Lung (tissue), 11 donors: ENCODE measurements at regions not wholly inside any gene's neighbourhood (a gene's known extent, or its start where the extent isn't known, plus 50 kb on each side); places are given as distances from the start of the nearest gene placed in this dataset.

Experiments used
- ATAC-seq: fragments of 200-7000 bp; cut with Tn5 transposase; one replicate; pipeline ENCODE4 v1.9.1; 2020; ENCODE audit warnings: moderate number of reproducible peaks; ENCODE audit not compliant: insufficient read depth, low FRiP score
- DNase-seq, 3 donors: peaks; one replicate each; pipeline ENCODE4 v3.0.0-alpha.2; 2013 to 2017
- H3K27ac ChIP-seq, 2 donors: one replicate each; pipeline ENCODE4 v1.5.1; 2013; ENCODE audit warnings: mild to moderate bottlenecking in 2 of 2, moderate library complexity in 2 of 2, control low read depth in 1 of 2, inconsistent platforms in 1 of 2, low read depth in 1 of 2, low read length in 1 of 2
- H3K27me3 ChIP-seq, 3 donors: one replicate each; pipeline ENCODE4 v1.5.1; 2013; ENCODE audit warnings: low read length in 2 of 3; ENCODE audit not compliant: control insufficient read depth in 3 of 3, insufficient read depth in 3 of 3
- H3K36me3 ChIP-seq, 4 donors: one replicate each; pipeline ENCODE4 v1.5.1; 2013; ENCODE audit warnings: low read length in 4 of 4, mild to moderate bottlenecking in 1 of 4, moderate library complexity in 1 of 4; ENCODE audit not compliant: control insufficient read depth in 4 of 4, insufficient read depth in 4 of 4
- H3K4me1 ChIP-seq, 5 donors: one replicate each; pipeline ENCODE4 v1.5.1; 2013; ENCODE audit warnings: low read length in 5 of 5, mild to moderate bottlenecking in 2 of 5, moderate library complexity in 1 of 5; ENCODE audit not compliant: control insufficient read depth in 5 of 5, insufficient read depth in 5 of 5
- H3K4me3 ChIP-seq: one replicate; pipeline ENCODE4 v1.5.1; 2013; ENCODE audit warnings: mild to moderate bottlenecking, control low read depth, moderate library complexity
- H3K9ac ChIP-seq, 2 donors: one replicate each; pipeline ENCODE4 v1.5.1; 2013; ENCODE audit warnings: low read length in 2 of 2, control low read depth in 1 of 2; ENCODE audit not compliant: insufficient read depth in 1 of 2
- H3K9me3 ChIP-seq, 4 donors: one replicate each; pipeline ENCODE4 v1.5.1; 2013; ENCODE audit warnings: low read length in 3 of 4, mild to moderate bottlenecking in 1 of 4, moderate library complexity in 1 of 4; ENCODE audit not compliant: control insufficient read depth in 4 of 4, insufficient read depth in 3 of 4
- CTCF ChIP-seq: IDR thresholded peaks from 2 replicates; pipeline ENCODE4 v1.5.1; 2012; ENCODE audit warnings: mild to moderate bottlenecking; ENCODE audit errors: control extremely low read depth, extremely low read depth
- WGBS, 2 donors: extraction: QIAGEN DNeasy Blood & Tissue Kit; methylation state at CpG; one replicate each; pipeline ENCODE4 v1.1.7; 2013; 5-methylcytosine and 5-hydroxymethylcytosine counted together
- donor health status: control.
- donor health status: control.
- donor health status: Bipolar disorder and iron deficiency.
- donor health status: healthy.
- donor health status: DM: yes; HTN: yes; CAD: no.

- TF ChIP-seq CTCF = no peak
- ATAC-seq (no peak), DNase-seq (no peak)
- no peaks in the 10 kb centered on the region for H3K4me1 ChIP-seq
- H3K36me3 ChIP-seq = no peaks in the 10 kb centered on the region
- no peak overlapping the region for H3K4me3 ChIP-seq
- no peaks in the 10 kb centered on the region for H3K9me3 ChIP-seq
- 94 to 97% methylated on average over 3 of the region's 3 CpGs for WGBS, 2 donors
- no peaks in the 10 kb centered on the region for H3K27me3 ChIP-seq
- no peak overlapping the region for H3K9ac ChIP-seq
- H3K27ac ChIP-seq = no peak overlapping the region
Measured at GRCh38 chr3:25273582-25274171, 154.4 kb upstream of the RARB start.

GRCh38 chr3:25277503-25277902, 150.6 kb upstream of the RARB start:
- H3K9me3 ChIP-seq = no peaks in the 10 kb centered on the region
- no peak for TF ChIP-seq CTCF
- no peaks in the 10 kb centered on the region for H3K36me3 ChIP-seq

GRCh38 chr3:25281041-25281731, 146.9 kb upstream of the RARB start:
- Histone ChIP-seq H3K9me3 (no peaks in the 10 kb centered on the region), H3K9ac (no peak overlapping the region), H3K4me1 (no peaks in the 10 kb centered on the region), H3K27me3 (no peaks in the 10 kb centered on the region), H3K36me3 (no peaks in the 10 kb centered on the region), H3K27ac (no peak overlapping the region), H3K4me3 (no peak overlapping the region)
- TF ChIP-seq CTCF = no peak
- WGBS, 2 donors = 88 to 89% methylated on average over 4 of the region's 4 CpGs
- ATAC-seq = no peak
- DNase-seq = no peak

More at GRCh38 chr3:25277503-25277902, 150.6 kb upstream of the RARB start:
- Histone ChIP-seq H3K27me3 (no peaks in the 10 kb centered on the region), H3K9ac (no peak overlapping the region), H3K27ac (no peak overlapping the region), H3K4me3 (no peak overlapping the region), H3K4me1 (no peaks in the 10 kb centered on the region)
- DNase-seq (no peak), ATAC-seq (no peak)
